ENCODE measurements at regions not wholly inside any gene's neighbourhood (a gene's known extent, or its start where the extent isn't known, plus 50 kb on each side); places are given as distances from the start of the nearest gene placed in this dataset.
A peak's percentile ranks its signal among the peaks of the same experiment; 100 is the strongest.
"Not testable (repeated sequence)": the region's sequence is repeated elsewhere in the genome, so short reads cannot be mapped to it uniquely, and the experiment has no call there.

DNA sequence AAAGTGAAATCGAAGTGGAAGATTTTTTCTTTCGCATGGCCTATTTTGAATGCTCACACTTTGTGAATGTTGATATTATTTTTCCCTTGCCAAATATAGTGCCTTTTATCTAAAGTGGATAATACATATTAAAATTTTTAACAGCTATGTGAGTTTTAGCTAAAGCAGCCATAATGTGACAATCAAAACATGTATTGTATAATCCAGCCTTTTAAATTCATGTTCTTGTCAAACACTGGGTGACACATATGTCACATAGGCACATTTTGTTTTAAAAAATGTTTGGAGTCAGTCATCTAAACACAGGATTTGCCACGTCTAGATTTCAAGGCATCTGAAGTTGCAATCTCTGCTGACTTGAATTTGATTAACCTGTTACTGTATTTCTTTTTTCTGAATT lies 1256.6 kb downstream of the SLITRK1 start:
- Mint-ChIP-seq H3K9me3 (no peaks in the 10 kb centered on the region), H3K27ac (no peak overlapping the region), H3K36me3 (no peaks in the 10 kb centered on the region)
- DNase-seq (ENCODE audit: low spot score in 2 of 2), result no peak
- no peak for ATAC-seq

DNA sequence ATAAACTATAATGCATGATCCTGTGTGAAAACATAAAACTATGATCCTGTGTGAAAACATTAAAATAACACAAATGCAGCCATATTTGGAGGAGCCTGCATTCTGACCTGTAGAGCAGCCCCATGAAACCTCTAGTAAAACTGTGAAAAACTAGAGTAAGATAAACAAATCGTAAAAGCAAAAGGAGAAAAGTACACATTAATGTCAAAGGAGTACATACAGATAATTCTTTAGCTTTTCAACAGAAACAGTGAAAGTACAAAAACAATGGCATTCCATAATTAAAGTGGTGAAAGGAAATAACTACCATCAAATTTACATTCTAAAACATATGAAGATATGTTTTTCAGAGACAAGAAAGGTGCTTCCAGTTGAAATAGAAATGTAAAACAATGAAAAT lies 1267.2 kb downstream of the SLITRK1 start:
- no peaks in the 10 kb centered on the region for H3K9me3 Mint-ChIP-seq
- no peak overlapping the region for H3K27ac Mint-ChIP-seq
- DNase-seq (ENCODE audit: low spot score in 2 of 2) (no peak), ATAC-seq (no peak)
- no peaks in the 10 kb centered on the region for H3K36me3 Mint-ChIP-seq

DNA sequence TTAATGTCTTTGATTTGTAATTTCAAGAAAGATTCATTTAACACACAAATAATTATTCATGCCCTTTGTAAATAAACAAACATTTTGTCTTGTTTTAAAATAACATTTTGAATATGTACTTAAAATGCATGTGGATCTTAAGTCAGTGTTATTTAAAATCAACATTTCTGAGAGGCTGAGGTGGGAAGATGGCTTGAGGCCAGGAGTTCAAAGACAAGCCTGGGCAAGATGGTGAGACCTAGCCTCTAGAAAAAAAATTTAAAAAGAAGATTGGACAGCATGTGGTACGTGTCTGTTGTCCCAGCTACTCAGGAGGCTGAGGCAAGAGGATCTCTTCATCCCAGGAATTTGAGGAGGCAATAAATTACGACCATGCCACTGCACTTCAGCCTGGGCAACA lies 1268.2 kb downstream of the SLITRK1 start:
- Mint-ChIP-seq H3K9me3 (no peaks in the 10 kb centered on the region), H3K27ac (no peak overlapping the region), H3K36me3 (no peaks in the 10 kb centered on the region)
- DNase-seq (ENCODE audit: low spot score in 2 of 2) (no peak), ATAC-seq (no peak)

DNA sequence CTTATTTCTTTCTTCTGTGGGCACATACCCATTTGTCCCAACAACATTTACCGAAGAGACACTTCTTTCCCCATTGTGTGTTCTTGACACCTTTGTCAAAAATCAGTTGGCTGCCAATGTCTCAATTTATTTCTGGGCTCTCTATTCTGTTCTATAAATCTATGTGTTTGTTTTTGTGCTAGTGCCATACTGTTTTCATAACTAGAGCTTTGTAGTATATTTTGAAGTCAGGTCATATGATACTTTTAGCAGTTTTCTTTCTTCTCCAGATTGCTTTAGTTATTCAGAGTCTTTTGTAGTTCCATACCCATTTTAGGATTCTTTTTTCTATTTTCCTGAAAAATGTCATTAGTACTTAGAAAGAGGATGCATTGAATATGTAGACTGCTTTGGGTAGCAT lies 1276.3 kb downstream of the SLITRK1 start:
- ATAC-seq (no peak), DNase-seq (ENCODE audit: low spot score in 2 of 2) (no peak)
- no peak overlapping the region for H3K27ac Mint-ChIP-seq
- no peaks in the 10 kb centered on the region for H3K36me3 Mint-ChIP-seq
- peaks cover 18% of the 10 kb centered on the region in 2 donors for H3K9me3 Mint-ChIP-seq

DNA sequence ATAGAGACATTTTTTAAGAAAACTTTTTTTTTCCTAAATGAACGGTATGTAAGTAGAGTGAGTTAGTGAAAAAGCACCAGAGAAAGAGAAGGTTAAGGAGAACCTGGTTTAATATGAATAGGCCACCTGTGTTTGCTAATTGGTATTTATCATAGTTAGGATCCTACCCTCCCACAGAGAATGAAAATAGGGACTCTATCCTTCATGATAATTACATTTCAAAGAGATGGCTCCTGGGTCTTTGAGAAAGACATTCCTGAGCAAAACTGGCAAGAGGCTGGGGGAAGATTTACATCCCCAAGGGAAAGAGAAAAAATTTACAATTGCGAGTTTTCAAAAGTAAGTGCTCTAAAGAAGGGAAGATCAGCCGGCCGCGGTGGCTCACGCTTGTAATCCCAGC lies 1284.5 kb downstream of the SLITRK1 start:
- Mint-ChIP-seq H3K9me3 (peaks cover under 1 to 29% of the 10 kb centered on the region in 2 donors), H3K36me3 (no peaks in the 10 kb centered on the region), H3K27ac (no peak overlapping the region)
- DNase-seq (ENCODE audit: low spot score in 2 of 2) (no peak), ATAC-seq (no peak)

DNA sequence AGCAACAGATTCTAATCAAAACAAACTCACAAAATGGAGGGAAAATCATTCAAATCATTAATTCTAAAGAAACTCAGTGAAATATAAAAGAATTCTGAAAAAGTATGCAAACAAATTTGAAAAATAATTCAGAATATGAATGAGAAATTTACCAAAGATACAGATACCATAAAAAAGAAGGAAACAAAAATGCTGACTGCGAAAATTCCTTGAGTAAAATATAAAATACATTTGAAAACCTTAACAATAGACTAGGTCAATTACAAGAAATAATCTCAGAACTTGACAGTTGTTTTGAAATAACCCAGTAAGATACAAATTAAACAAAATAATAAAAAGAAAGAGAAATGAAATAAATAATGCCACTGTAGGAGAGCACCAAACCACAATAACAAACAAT lies 1289.0 kb downstream of the SLITRK1 start:
- DNase-seq (ENCODE audit: low spot score in 2 of 2) (no peak), ATAC-seq (no peak)
- Mint-ChIP-seq H3K27ac (no peak overlapping the region), H3K9me3 (peaks cover 0 to 33% of the 10 kb centered on the region in 2 donors), H3K36me3 (no peaks in the 10 kb centered on the region)

DNA sequence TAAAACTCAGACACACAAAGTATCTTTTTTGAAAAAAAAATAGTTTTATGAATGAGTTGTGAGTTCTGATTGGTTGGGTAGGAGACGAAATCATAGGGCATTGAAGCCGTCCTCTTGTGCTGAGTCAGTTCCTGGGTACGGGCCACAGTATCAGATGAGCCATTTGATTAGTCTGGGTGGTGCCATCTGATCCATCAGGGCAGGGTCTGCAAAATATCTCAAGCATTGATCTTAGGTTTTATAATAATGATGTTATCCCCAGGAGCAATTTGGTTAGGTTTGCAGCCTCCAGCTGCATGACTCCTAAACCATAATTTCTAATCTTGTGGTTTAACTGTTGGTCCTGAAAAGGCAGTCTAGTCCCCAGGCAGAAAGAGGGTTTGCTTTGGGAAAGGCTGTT lies 1310.6 kb downstream of the SLITRK1 start:
- ATAC-seq (no peak), DNase-seq (ENCODE audit: low spot score in 2 of 2) (no peak)
- Mint-ChIP-seq H3K36me3 (peaks cover 0 to 8% of the 10 kb centered on the region in 2 donors), H3K9me3 (peaks cover 0 to 37% of the 10 kb centered on the region in 2 donors), H3K27ac (no peak overlapping the region)

DNA sequence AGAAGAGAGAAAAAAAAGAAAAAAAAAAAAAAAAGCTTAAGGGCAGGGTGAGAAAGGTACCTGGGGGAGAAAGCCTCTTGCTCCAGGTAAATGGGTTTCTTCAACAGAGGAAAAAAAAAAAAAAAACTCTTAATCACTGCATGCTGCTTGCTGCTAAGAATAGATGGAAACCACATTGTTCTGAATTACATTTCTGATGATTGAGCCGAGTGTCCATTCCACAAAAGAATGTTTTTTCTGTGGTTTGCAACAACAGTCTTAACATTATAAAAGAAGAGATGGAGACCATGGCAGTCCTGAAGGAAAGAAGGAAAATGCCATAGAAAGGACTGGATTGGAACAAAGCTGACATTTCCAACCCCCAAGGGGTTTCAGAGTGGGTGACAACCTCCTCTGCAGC lies 1312.7 kb downstream of the SLITRK1 start:
- H3K27ac Mint-ChIP-seq, result peak overlapping the region in 1 of 2 donors; percentile 68
- peaks cover 2 to 34% of the 10 kb centered on the region in 2 donors for H3K9me3 Mint-ChIP-seq
- no peak for DNase-seq (ENCODE audit: low spot score in 2 of 2)
- H3K36me3 Mint-ChIP-seq, result peaks cover 0 to 8% of the 10 kb centered on the region in 2 donors
- no peak for ATAC-seq

DNA sequence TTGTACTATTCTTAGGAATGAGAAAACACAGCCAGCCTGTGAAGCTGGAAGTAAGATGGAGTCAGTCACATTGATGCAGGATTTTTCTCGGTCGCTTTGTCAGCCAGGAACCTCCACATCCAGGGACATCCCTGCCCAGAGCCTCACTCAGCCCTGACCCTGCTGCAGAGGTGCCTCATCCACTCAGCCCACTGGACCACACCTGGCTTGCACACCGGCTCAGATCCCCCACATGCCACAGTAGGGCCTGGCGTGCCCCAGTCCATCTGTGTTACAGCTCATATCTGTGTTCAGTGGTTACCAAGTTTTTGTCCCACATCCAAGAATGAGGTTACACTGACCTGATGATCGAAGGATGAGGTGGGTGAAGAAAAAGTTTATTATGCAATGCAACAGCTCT lies 1315.4 kb downstream of the SLITRK1 start:
- Mint-ChIP-seq H3K9me3 (peaks cover 6 to 23% of the 10 kb centered on the region in 2 donors), H3K36me3 (peaks cover 0 to 8% of the 10 kb centered on the region in 2 donors), H3K27ac (no peak overlapping the region)
- no peak for ATAC-seq
- no peak for DNase-seq (ENCODE audit: low spot score in 2 of 2)

DNA sequence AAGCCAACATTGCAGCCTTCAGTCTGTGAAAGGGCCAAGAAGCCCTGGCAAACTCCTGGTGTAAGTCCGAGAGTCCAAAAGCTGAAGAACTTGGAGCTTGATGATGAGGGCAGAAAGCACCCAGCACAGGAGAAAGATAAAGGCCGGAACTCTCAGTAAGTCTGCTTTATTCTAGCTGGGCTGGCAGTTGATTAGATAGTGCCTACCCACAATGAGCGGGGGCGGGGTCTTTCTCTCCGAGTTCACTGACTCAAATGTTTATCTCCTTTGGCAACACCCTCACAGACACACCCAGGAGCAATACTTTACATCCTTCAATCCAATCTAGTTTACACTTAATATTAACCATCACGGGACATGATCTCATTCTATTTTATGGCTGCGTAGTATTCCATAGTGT lies 1317.1 kb downstream of the SLITRK1 start:
- ATAC-seq (no peak), DNase-seq (ENCODE audit: low spot score in 2 of 2) (no peak)
- peaks cover 6 to 20% of the 10 kb centered on the region in 2 donors for H3K9me3 Mint-ChIP-seq
- H3K36me3 Mint-ChIP-seq, result peaks cover 0 to 8% of the 10 kb centered on the region in 2 donors
- H3K27ac Mint-ChIP-seq, result no peak overlapping the region

DNA sequence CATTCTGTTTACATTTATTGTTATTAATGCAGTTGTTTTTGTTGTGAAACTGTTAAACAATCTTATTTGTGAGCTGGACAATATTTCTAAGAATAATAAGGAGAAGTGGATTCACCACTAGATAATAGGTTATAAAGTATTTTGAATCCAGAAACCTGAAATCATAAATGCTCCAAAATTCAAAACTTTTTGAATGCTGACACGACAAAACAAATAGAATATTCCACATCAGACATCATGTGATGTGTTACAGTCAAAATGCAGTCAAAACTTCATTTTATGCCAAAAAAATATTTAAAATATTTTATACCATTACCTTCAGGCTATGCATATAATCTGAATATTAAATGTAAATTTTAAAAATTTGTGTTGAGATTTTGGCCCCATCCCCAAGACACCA lies 1321.4 kb downstream of the SLITRK1 start:
- Mint-ChIP-seq H3K9me3 (peaks cover 7% of the 10 kb centered on the region in 2 donors), H3K36me3 (no peaks in the 10 kb centered on the region), H3K27ac (no peak overlapping the region)
- ATAC-seq (no peak), DNase-seq (ENCODE audit: low spot score in 2 of 2) (no peak)

DNA sequence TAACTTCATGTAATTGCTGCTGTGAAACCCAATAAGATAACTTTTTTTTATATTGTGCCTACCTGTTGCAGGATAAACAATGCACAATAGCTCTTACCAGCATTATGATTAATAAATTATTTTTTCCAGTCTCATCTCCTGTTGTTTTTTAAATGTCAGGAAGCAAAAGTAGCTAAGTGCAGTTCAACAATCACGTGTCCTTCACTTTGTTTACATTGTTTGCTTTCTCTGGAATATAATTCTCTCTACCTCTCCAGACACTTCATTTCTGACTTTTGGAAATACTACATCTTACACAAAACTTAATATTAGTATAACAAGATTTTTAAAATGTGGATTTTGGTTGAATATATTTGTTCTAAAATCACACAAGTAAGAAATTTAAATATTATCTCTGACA lies 1359.4 kb downstream of the SLITRK1 start:
- no peak for ATAC-seq
- H3K9me3 Mint-ChIP-seq, result peaks cover 3 to 14% of the 10 kb centered on the region in 2 donors
- DNase-seq (ENCODE audit: low spot score in 2 of 2), result no peak
- no peak overlapping the region for H3K27ac Mint-ChIP-seq
- no peaks in the 10 kb centered on the region for H3K36me3 Mint-ChIP-seq

DNA sequence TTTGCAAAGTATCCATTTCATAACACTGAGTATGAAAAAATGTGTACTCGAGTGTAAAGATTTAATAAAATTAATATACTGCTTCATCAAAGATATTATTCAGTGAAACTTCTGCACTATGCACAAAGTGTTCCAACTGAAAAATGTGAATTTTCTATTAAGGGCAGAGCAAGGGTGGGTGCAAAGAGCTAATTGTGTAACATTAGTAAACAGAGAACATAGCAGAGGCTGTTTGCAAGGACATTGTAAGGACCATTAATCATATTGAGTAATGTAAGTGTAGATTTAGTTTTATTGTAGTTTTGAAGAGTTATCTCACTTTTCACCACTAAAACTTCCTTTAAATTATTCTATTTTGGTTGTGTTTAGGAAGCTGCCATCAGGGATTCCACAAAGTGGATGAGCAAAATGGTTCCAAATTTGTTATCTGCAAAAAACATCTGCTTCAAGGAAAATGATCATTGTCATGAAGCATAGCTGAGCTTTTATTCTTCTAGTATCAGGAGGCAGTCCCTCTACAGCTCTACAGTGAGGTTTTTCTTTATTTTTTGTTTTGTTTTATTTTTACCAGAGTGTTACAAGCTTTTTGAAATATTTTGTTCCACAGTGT lies 1375.4 kb downstream of the SLITRK1 start:
- H3K36me3 Mint-ChIP-seq, result peaks cover 0 to 9% of the 10 kb centered on the region in 2 donors
- no peak overlapping the region for H3K27ac Mint-ChIP-seq
- DNase-seq (ENCODE audit: low spot score in 2 of 2) (no peak), ATAC-seq (no peak)
- H3K9me3 Mint-ChIP-seq, result peaks cover 7 to 15% of the 10 kb centered on the region in 2 donors

DNA sequence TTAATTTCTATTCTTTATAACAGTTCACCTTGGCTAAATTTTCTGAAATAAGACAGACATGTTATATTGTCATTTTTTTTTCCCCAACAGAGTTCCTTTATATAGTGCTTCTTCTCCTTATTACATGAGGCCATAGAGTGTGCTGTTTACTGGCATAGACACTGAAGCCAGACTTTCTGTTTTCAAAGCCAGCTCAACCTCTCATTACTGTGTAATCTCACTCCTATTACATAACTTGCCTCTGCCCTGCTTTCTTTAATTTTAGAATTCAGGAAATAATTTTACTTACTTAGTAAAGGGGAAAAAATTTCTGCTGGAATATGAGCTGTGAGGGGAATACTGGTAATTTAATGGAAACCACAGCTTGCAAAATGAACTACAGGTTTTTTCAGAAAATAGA lies 1380.4 kb downstream of the SLITRK1 start:
- H3K36me3 Mint-ChIP-seq, result no peaks in the 10 kb centered on the region

DNA sequence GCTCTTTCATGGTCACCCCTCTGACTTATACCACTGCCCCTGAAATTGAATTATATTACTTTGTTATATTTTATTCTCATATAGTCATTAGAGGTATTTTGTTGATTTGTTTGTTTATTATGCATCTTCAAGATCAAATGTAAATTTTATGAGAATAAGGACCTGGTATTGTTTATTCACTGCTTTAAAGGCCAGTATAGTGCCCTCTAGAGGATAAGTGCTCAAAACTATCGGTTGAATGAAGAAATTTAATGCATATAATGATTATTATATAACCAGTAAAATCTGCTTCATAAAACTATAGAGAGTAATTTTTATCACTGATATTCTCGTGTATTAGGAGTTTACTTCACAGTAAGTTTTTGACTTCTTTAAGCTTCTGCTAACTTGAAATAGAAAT lies 1401.9 kb downstream of the SLITRK1 start:
- ATAC-seq (no peak), DNase-seq (ENCODE audit: low spot score in 2 of 2) (no peak)
- no peak overlapping the region for H3K27ac Mint-ChIP-seq
- H3K9me3 Mint-ChIP-seq, result peaks cover 26 to 29% of the 10 kb centered on the region in 2 donors
- H3K36me3 Mint-ChIP-seq, result no peaks in the 10 kb centered on the region

More for the DNA sequence above, 1380.4 kb downstream of the SLITRK1 start:
- no peak for DNase-seq (ENCODE audit: low spot score in 2 of 2)
- peaks cover 0 to 4% of the 10 kb centered on the region in 2 donors for H3K9me3 Mint-ChIP-seq
- ATAC-seq, result no peak
- H3K27ac Mint-ChIP-seq, result no peak overlapping the region

DNA sequence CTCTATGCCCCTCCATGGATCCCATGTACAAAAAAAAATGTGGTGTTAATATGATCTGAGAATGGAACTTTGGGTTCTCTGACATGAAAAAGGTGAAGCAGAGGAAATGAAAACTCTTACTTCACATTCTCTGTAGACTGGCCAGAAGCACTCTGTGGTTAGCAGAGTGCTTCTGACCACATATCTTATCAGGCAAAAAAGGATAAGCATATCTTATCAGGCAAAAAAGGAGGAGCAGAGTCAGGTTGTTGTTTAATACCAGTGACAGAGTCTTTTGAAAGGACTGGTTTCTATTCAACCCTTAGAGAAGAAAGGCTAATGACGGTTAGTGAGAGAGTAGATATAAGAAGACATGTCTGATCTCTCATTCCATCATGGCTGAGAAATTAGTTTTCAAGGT lies 1404.8 kb downstream of the SLITRK1 start:
- DNase-seq (ENCODE audit: low spot score in 2 of 2), result no peak
- no peak for ATAC-seq
- peaks cover 18 to 27% of the 10 kb centered on the region in 2 donors for H3K9me3 Mint-ChIP-seq
- H3K27ac Mint-ChIP-seq, result no peak overlapping the region
- no peaks in the 10 kb centered on the region for H3K36me3 Mint-ChIP-seq

DNA sequence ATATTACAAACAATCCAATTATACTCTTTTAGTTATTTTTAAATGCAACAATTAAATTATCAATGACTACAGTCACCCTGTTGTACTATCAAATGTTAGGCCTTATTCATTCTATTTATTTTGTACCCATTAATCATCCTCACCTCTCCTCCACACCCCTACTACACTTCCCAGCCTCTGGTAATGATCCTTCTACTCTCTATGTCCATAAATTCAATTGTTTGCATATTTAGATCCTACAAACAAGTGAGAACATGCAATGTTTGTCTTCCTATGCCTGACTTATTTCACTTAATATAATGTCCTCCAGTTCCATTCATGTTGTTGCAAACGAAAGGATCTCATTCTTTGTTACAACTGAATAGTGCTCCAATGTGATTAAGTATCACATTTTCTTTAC lies 1414.6 kb downstream of the SLITRK1 start:
- Mint-ChIP-seq H3K36me3 (no peaks in the 10 kb centered on the region), H3K27ac (no peak overlapping the region), H3K9me3 (peaks cover 20 to 22% of the 10 kb centered on the region in 2 donors)
- ATAC-seq (no peak), DNase-seq (ENCODE audit: low spot score in 2 of 2) (no peak)

DNA sequence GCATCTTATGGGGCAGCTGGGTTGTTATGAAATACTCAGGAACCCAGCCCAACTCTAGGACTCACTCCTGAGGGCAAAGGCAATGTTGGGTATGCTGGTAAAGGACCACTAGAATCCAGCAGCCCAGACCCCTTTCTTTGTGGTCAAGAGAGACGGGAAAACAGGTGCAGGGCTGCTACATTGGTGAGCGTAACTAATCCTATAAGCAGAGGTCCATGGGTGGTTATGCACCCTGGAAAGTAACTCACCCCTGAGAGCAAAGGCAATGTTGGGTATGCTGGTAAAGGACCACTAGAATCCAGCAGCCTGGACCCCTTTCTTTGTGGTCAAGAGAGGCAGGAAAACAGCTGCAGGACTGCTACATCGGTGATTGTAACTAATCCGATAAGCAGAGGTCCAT lies 1422.7 kb downstream of the SLITRK1 start:
- H3K27ac Mint-ChIP-seq; H3K36me3 Mint-ChIP-seq; DNase-seq (ENCODE audit: low spot score in 2 of 2); ATAC-seq: not testable (repeated sequence)
- H3K9me3 Mint-ChIP-seq, result peaks cover 25 to 37% of the 10 kb centered on the region in 2 donors
